Heart right ventricle (tissue), 16 donors: ENCODE measurements at regions not wholly inside any gene's neighbourhood (a gene's known extent, or its start where the extent isn't known, plus 50 kb on each side); places are given as distances from the start of the nearest gene placed in this dataset.

Experiments used
- ATAC-seq, 8 donors: fragments of 200-7000 bp; cut with Tn5 transposase; one replicate each; pipeline ENCODE4 v1.9.1; 2020; ENCODE audit warnings: mild to moderate bottlenecking in 8 of 8, moderate library complexity in 8 of 8, moderate number of reproducible peaks in 1 of 8
- DNase-seq, 2 donors: peaks; one replicate each; pipeline ENCODE4 v3.0.0-alpha.2; 2020
- H3K27ac ChIP-seq, 10 donors: fragments of 200-600 bp; sonication (generic) in 2 of 10; one replicate each; pipeline versions ENCODE4 v1.5.0 to v1.8.0; 2020 to 2022; ENCODE audit warnings: mild to moderate bottlenecking in 3 of 10
- H3K27me3 ChIP-seq, 7 donors: fragments of 200-600 bp; one replicate each; pipeline ENCODE4 v1.8.0; 2021 to 2022; ENCODE audit warnings: mild to moderate bottlenecking in 2 of 7
- H3K36me3 ChIP-seq, 9 donors: fragments of 200-600 bp; sonication (generic) in 1 of 9; one replicate each; pipeline versions ENCODE4 v1.5.0 to v1.8.0; 2020 to 2022; ENCODE audit warnings: mild to moderate bottlenecking in 2 of 9
- H3K4me1 ChIP-seq, 9 donors: fragments of 200-600 bp; sonication (generic) in 1 of 9; one replicate each; pipeline versions ENCODE4 v1.5.0 to v1.8.0; 2020 to 2022; ENCODE audit warnings: mild to moderate bottlenecking in 4 of 9
- H3K4me3 ChIP-seq, 10 donors: fragments of 200-600 bp; sonication (generic) in 2 of 10; one replicate each; pipeline versions ENCODE4 v1.5.0 to v1.8.0; 2020 to 2022; ENCODE audit warnings: mild to moderate bottlenecking in 7 of 10, moderate library complexity in 2 of 10
- H3K9me3 ChIP-seq, 11 donors: fragments of 200-600 bp in 10 of 11; sonication (generic) in 2 of 11; one replicate each; pipeline versions ENCODE4 v1.5.0 to v1.8.0; 2013 to 2022; ENCODE audit warnings: mild to moderate bottlenecking in 2 of 11, control low read depth in 1 of 11, moderate library complexity in 1 of 11
- CTCF ChIP-seq, 9 donors: fragments of 200-600 bp; sonication (generic) in 2 of 9; IDR thresholded peaks; one replicate each; pipeline versions ENCODE4 v1.5.0 to v1.8.0; 2021 to 2022; ENCODE audit warnings: antibody characterized with exemption in 9 of 9, mild to moderate bottlenecking in 5 of 9, moderate library complexity in 1 of 9
- WGBS, 2 donors: extraction: QIAGEN DNeasy Blood & Tissue Kit; methylation state at CpG; one replicate each; pipeline ENCODE4 v1.1.7; 2013; ENCODE audit warnings: inconsistent platforms in 1 of 2; 5-methylcytosine and 5-hydroxymethylcytosine counted together
- intact Hi-C, 10 donors: fragments of 100-400 bp; cut with DNase I; formaldehyde crosslinking; loops; one replicate each; pipeline versions ENCODE4 v1.11.1 to v1.14.2; 2022
- donor health status: Arrhythmogenic right ventricular cardiomyopathy.
- donor health status: ischemic (EF 13 %, LVEDD 7.1; RV severe dilation, severe dysfunction).
- donor health status: healthy with polysubstance abuse.
- donor health status: DM: no; HTN: yes; CAD: no.
- donor health status: DM: no; HTN: no; CAD: no.
- donor health status: ischemic (EF 25% LVEDD 6.9; RV normal size, moderate dysfunction).
- donor health status: ischemic (EF 25% LVEDD 5.7; RV mildly dilated, moderate dysfunction).
- donor health status: healthy.
- donor health status: DM: yes; HTN: yes; CAD: no.
- donor health status: Ischemic cardiomyopathy.
- donor health status: ischemic (EF 35%, LVEDD 5.7; RV mildly dilated, moderate dysfunction).
- donor health status: nonischemic (EF 11% LVEDD 7.7; RV severe dilation, severe dysfunction).
- donor health status: DM: yes; HTN: yes; CAD: no.
- donor health status: PGD.
- donor health status: ischemic (EF 29% LVEDD 5.4; RV normal size, mild dysfunction).
- donor health status: nonischemic (EF 23%, LVEDD 6.1; RV moderate dilation, normal function).

- Histone ChIP-seq H3K36me3 (no peaks in the 10 kb centered on the region), H3K27me3 (no peaks in the 10 kb centered on the region), H3K9me3 (no peaks in the 10 kb centered on the region), H3K27ac (no peak overlapping the region), H3K4me3 (no peak overlapping the region), H3K4me1 (no peaks in the 10 kb centered on the region)
- intact Hi-C loops: no loop called here
- WGBS, 2 donors: 20 to 30% methylated on average over 1 of the region's 1 CpG
- DNase-seq (no peak), ATAC-seq (peak in 3 of 8 donors; percentile 39 to 55 (median 42))
- TF ChIP-seq CTCF (IDR thresholded peaks at IDR 0.05): peak; percentile 36 to 86 (median 68)
Observed at GRCh38 chr3:39000008-39000450, 51.7 kb downstream of the SCN11A start.

- intact Hi-C loops: no loop called here
Observed at GRCh38 chr3:38998086-38998485, 53.7 kb downstream of the SCN11A start.

GRCh38 chr3:38996193-38996592, 55.6 kb downstream of the SCN11A start:
- Histone ChIP-seq H3K9me3 (no peaks in the 10 kb centered on the region), H3K4me1 (no peaks in the 10 kb centered on the region), H3K27me3 (peaks cover 0 to 1% (median 0%) of the 10 kb centered on the region in 7 donors), H3K36me3 (no peaks in the 10 kb centered on the region), H3K27ac (no peak overlapping the region), H3K4me3 (no peak overlapping the region)
- no peak for ATAC-seq
- intact Hi-C loops: no loop called here
- no peak for TF ChIP-seq CTCF (IDR thresholded peaks at IDR 0.05)
- no peak for DNase-seq
- 62 to 87% methylated on average over 1 of the region's 1 CpG for WGBS, 2 donors

More at GRCh38 chr3:38998086-38998485, 53.7 kb downstream of the SCN11A start:
- Histone ChIP-seq H3K4me3 (no peak overlapping the region), H3K9me3 (no peaks in the 10 kb centered on the region), H3K4me1 (no peaks in the 10 kb centered on the region), H3K27me3 (no peaks in the 10 kb centered on the region), H3K27ac (no peak overlapping the region), H3K36me3 (no peaks in the 10 kb centered on the region)
- 68 to 74% methylated on average over 3 of the region's 3 CpGs for WGBS, 2 donors
- no peak for TF ChIP-seq CTCF (IDR thresholded peaks at IDR 0.05)
- no peak for ATAC-seq
- no peak for DNase-seq

GRCh38 chr3:38994251-38994650, 57.5 kb downstream of the SCN11A start:
- ATAC-seq (no peak), DNase-seq (no peak)
- no peak for TF ChIP-seq CTCF (IDR thresholded peaks at IDR 0.05)
- Histone ChIP-seq H3K36me3 (no peaks in the 10 kb centered on the region), H3K27ac (no peak overlapping the region), H3K4me1 (no peaks in the 10 kb centered on the region), H3K27me3 (peaks cover 0 to 4% (median 0%) of the 10 kb centered on the region in 7 donors), H3K4me3 (no peak overlapping the region), H3K9me3 (no peaks in the 10 kb centered on the region)
- 64 to 65% methylated on average over 3 of the region's 3 CpGs for WGBS, 2 donors
- intact Hi-C loops: no loop called here
